Stomach (tissue), 8 donors: ENCODE measurements at regions not wholly inside any gene's neighbourhood (a gene's known extent, or its start where the extent isn't known, plus 50 kb on each side); places are given as distances from the start of the nearest gene placed in this dataset.

ENCODE experiments used
- DNase-seq, 2 donors: peaks; one replicate each; pipeline versions ENCODE4 v3.0.0 to v3.0.0-alpha.2; 2013 to 2019
- H3K27ac ChIP-seq, 5 donors: fragments of 200-600 bp in 4 of 5; sonication (generic) in 4 of 5; one replicate each; pipeline ENCODE4 v1.5.1; 2013 to 2019; ENCODE audit warnings: mild to moderate bottlenecking in 1 of 5, moderate library complexity in 1 of 5
- H3K27me3 ChIP-seq, 3 donors: fragments of 200-600 bp; sonication (generic); one replicate each; pipeline ENCODE4 v1.5.1; 2017 to 2019; ENCODE audit warnings: mixed run types in 1 of 3
- H3K36me3 ChIP-seq, 4 donors: fragments of 200-600 bp; sonication (generic); 1 replicate in 3 of 4; 2 replicates in 1 of 4; pipeline ENCODE4 v1.5.1; 2016 to 2019
- H3K4me1 ChIP-seq, 4 donors: fragments of 200-600 bp; sonication (generic); one replicate each; pipeline ENCODE4 v1.5.1; 2016 to 2019
- H3K4me3 ChIP-seq, 4 donors: fragments of 200-600 bp; sonication (generic) in 3 of 4; one replicate each; pipeline ENCODE4 v1.5.1; 2016 to 2019; ENCODE audit warnings: mild to moderate bottlenecking in 1 of 4
- H3K9me3 ChIP-seq, 4 donors: fragments of 200-600 bp; sonication (generic); one replicate each; pipeline ENCODE4 v1.5.1; 2016 to 2019
- EP300 ChIP-seq: sonication (generic); formaldehyde crosslinking; IDR thresholded peaks from one replicate; pipeline ENCODE4 v1.6.1; 2017; ENCODE audit warnings: antibody characterized with exemption
- POLR2A ChIP-seq, 4 donors: fragments of 450-650 bp; IDR thresholded peaks; one replicate each; pipeline ENCODE4 v1.6.1; 2016; ENCODE audit warnings: antibody characterized with exemption in 4 of 4, control low read depth in 2 of 4, mild to moderate bottlenecking in 1 of 4, moderate library complexity in 1 of 4
- POLR2AphosphoS5 ChIP-seq, 3 donors: sonication (generic); formaldehyde crosslinking; IDR thresholded peaks; one replicate each; pipeline ENCODE4 v1.6.1; 2016; ENCODE audit warnings: antibody characterized with exemption in 3 of 3
- WGBS, 5 donors: extraction: QIAGEN DNeasy Blood & Tissue Kit in 3 of 5; methylation state at CpG; one replicate each; pipeline versions ENCODE4 v1.1.5 to v1.1.7; 2013 to 2018; 5-methylcytosine and 5-hydroxymethylcytosine counted together
- intact Hi-C: fragments of 100-400 bp; cut with DNase I; formaldehyde crosslinking; loops from one replicate; pipeline ENCODE4 v1.15.1; 2023; ENCODE audit warnings: low total_unique reads
- TF ChIP-seq, protein P1 (sequence below), 7 experiments: fragments of 450-650 bp in 4 of 7; fragments of 200-600 bp in 3 of 7; sonication (generic) in 3 of 7; IDR thresholded peaks; one replicate each; pipeline ENCODE4 v1.5.1; 2016 to 2019; ENCODE audit warnings: antibody characterized with exemption in 7 of 7, control low read depth in 2 of 7, mild to moderate bottlenecking in 1 of 7
- donor health status: healthy with polysubstance abuse.
- donor health status: Bipolar disorder and iron deficiency.
- donor health status: healthy.

DNA sequence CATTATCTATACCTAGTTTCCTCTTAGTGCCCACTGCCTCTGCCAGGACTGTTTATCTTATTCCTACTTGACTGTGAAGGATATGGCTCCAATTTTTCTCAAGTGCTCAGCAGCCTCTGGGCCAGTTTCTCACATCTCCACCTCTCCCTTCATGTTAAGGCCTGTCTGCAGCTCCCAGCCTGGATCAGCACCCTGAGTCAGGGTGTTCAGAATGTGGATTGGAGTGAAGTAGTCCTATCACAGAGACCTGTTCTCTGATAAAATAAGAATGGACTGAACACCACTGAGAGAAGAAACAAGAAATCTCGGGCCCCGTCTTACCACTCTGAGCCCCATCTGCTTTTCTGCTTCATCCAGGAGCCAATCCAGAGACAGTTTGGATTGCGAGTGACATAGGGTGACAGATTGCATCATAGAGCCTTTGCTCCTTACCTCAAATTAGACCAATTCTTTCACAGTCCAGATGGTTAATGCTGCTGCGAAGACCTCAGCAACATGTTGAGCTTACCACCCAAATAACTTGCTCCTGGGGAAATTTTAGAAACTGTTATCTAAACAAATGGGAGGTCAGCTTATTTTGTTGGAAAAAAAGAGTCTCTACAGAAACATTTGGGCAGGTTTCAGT is 473.1 kb downstream of the PDZRN4 start:
- DNase-seq: no peak
- no peaks in the 10 kb centered on the region for H3K36me3 ChIP-seq
- 79 to 83% (median 80%) methylated on average over 4 of the region's 4 CpGs for WGBS, 5 donors
- H3K27ac ChIP-seq: no peak overlapping the region
- no peaks in the 10 kb centered on the region for H3K4me1 ChIP-seq
- TF ChIP-seq, protein P1, sequence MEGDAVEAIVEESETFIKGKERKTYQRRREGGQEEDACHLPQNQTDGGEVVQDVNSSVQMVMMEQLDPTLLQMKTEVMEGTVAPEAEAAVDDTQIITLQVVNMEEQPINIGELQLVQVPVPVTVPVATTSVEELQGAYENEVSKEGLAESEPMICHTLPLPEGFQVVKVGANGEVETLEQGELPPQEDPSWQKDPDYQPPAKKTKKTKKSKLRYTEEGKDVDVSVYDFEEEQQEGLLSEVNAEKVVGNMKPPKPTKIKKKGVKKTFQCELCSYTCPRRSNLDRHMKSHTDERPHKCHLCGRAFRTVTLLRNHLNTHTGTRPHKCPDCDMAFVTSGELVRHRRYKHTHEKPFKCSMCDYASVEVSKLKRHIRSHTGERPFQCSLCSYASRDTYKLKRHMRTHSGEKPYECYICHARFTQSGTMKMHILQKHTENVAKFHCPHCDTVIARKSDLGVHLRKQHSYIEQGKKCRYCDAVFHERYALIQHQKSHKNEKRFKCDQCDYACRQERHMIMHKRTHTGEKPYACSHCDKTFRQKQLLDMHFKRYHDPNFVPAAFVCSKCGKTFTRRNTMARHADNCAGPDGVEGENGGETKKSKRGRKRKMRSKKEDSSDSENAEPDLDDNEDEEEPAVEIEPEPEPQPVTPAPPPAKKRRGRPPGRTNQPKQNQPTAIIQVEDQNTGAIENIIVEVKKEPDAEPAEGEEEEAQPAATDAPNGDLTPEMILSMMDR (IDR thresholded peaks at IDR 0.05): no peak
- TF ChIP-seq POLR2AphosphoS5 (IDR thresholded peaks at IDR 0.05): no peak
- no peak for TF ChIP-seq EP300
- TF ChIP-seq POLR2A (IDR thresholded peaks at IDR 0.05): no peak
- no peak overlapping the region for H3K4me3 ChIP-seq
- no peaks in the 10 kb centered on the region for H3K9me3 ChIP-seq
- intact Hi-C loops: no loop called here
- no peaks in the 10 kb centered on the region for H3K27me3 ChIP-seq

DNA sequence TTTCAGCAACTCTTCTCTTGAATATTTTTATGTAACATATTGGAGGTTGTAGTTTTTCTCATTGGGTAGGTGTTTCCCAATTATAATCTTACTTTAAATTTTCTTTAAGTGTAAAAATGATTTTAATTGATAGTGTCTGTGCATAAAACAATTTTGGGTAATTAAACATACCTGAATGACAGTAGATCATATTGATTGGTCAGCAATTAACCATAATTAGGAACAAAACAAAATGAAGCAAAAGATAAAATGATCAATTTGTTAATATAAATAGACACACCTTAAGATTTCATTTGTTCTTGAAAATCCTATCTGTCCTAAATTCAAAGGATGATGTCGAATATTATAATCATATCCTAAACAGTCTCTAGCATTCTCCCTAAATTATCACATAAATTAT is 468.3 kb downstream of the PDZRN4 start:
- intact Hi-C loops: no loop called here
- Histone ChIP-seq H3K27me3 (no peaks in the 10 kb centered on the region), H3K4me1 (no peaks in the 10 kb centered on the region), H3K9me3 (peaks cover 0 to 3% (median 0%) of the 10 kb centered on the region in 4 donors), H3K36me3 (no peaks in the 10 kb centered on the region), H3K27ac (no peak overlapping the region), H3K4me3 (no peak overlapping the region)
- TF ChIP-seq, protein P1 (IDR thresholded peaks at IDR 0.05): no peak
- DNase-seq: no peak
- 90 to 95% (median 92%) methylated on average over 1 of the region's 1 CpG for WGBS, 5 donors

DNA sequence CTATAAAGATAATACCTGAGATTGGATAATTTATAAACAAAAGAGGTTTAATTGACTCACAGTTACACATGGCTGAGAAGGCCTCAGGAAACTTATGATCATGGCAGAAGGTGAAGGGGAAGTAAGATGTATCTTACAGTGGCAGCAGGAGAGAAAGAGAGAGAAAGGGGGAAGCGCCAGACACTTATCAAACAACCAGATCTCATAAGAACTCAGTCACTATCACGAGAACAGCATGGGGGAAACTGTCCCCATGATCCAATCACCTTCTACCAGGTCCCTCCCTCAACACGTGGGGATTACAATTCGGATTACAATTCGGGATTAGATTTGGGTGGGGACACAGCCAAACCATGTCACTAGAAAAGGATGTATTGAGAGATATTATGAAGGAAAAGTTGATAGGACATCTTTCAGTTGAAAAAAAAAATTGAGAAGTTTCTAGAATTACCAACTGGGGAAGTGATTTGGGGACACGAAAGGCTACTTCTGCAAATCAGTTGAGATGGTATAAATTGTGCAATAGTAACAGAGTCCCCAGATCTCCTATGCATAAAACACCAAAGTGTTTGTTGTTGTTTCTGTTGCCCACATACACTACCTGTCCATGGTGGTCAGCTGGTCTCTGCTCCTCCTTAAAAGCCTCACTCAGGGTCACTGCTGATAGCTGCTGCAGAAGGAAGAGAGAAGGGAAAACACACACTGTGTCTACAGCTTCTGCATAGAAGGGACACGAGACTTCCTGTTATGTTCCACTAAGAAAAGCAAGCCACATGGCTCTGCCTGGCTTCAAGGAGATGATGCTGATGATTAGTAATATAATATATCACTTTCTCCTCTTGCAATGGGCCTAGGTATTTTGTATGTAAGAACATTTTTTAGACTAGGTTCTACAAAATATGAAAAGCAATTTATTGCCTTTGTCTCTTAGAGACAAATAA is 465.5 kb downstream of the PDZRN4 start:
- Histone ChIP-seq H3K9me3 (peaks cover 0 to 3% (median 0%) of the 10 kb centered on the region in 4 donors), H3K36me3 (no peaks in the 10 kb centered on the region), H3K27ac (no peak overlapping the region), H3K27me3 (no peaks in the 10 kb centered on the region), H3K4me1 (no peaks in the 10 kb centered on the region), H3K4me3 (no peak overlapping the region)
- TF ChIP-seq, protein P1 (IDR thresholded peaks at IDR 0.05): no peak
- no peak for TF ChIP-seq EP300
- no peak for TF ChIP-seq POLR2AphosphoS5 (IDR thresholded peaks at IDR 0.05)
- TF ChIP-seq POLR2A (IDR thresholded peaks at IDR 0.05): no peak
- no peak for DNase-seq
- 82 to 91% (median 88%) methylated on average over 7 of the region's 7 CpGs for WGBS, 5 donors
- intact Hi-C loops: no loop called here

DNA sequence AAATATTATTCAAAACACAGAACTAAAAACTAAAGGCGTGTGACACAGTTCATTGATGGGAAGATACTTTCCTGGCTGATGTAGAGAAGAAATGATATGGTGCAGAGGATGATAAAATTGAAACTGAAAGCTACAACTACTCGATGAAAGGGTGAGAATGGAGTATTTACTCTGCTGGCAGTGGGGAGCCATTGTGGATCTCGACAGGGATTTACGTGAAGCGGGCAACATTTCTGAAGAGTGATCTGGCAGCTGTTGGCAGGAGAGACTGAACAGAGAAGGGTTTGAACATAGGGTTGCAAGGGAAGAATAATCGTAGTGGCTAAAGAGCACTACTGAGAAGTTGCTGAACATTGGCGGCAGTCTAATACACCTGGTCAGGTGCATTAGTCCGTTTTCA is 464.9 kb downstream of the PDZRN4 start:
- no peak for DNase-seq
- Histone ChIP-seq H3K27ac (no peak overlapping the region), H3K9me3 (peaks cover 0 to 3% (median 0%) of the 10 kb centered on the region in 4 donors), H3K36me3 (no peaks in the 10 kb centered on the region), H3K4me3 (no peak overlapping the region), H3K4me1 (no peaks in the 10 kb centered on the region), H3K27me3 (no peaks in the 10 kb centered on the region)
- intact Hi-C loops: no loop called here
- 69 to 82% (median 81%) methylated on average over 8 of the region's 8 CpGs for WGBS, 5 donors
- no peak for TF ChIP-seq POLR2AphosphoS5 (IDR thresholded peaks at IDR 0.05)
- no peak for TF ChIP-seq EP300
- TF ChIP-seq POLR2A (IDR thresholded peaks at IDR 0.05): no peak
- TF ChIP-seq, protein P1 (IDR thresholded peaks at IDR 0.05): no peak
